Lower leg skin (tissue), 3 donors: ENCODE measurements at regions not wholly inside any gene's neighbourhood (a gene's known extent, or its start where the extent isn't known, plus 50 kb on each side); places are given as distances from the start of the nearest gene placed in this dataset.

Source experiments
- CTCF ChIP-seq, 3 donors: fragments of 450-650 bp; IDR thresholded peaks; one replicate each; pipeline ENCODE4 v1.5.1; 2016; ENCODE audit warnings: antibody characterized with exemption in 3 of 3, mild to moderate bottlenecking in 3 of 3, moderate library complexity in 2 of 3
- POLR2A ChIP-seq, 2 donors: fragments of 450-650 bp; IDR thresholded peaks; one replicate each; pipeline ENCODE4 v1.6.1; 2016 to 2017; ENCODE audit warnings: antibody characterized with exemption in 2 of 2, mild to moderate bottlenecking in 1 of 2, moderate library complexity in 1 of 2

GRCh38 chr2:39602616-39603015 is 63.1 kb upstream of the TMEM178A start:
- TF ChIP-seq CTCF (IDR thresholded peaks at IDR 0.05) (no peak), POLR2A (IDR thresholded peaks at IDR 0.05) (no peak)
